K562 (cell line): ENCODE measurements at regions not wholly inside any gene's neighbourhood (a gene's known extent, or its start where the extent isn't known, plus 50 kb on each side); places are given as distances from the start of the nearest gene placed in this dataset.

Experiments
- ELF2 ChIP-seq: fragments of 250-450 bp; sonication (Bioruptor Pico); IDR thresholded peaks from 2 replicates; pipeline ENCODE4 v1.5.0; 2021; ENCODE audit warnings: mild to moderate bottlenecking
- ETV6 ChIP-seq, 3 experiments: fragments of 150-350 bp in 1 of 3; sonication (generic) in 1 of 3; formaldehyde crosslinking in 1 of 3; IDR thresholded peaks; 2 replicates each; pipeline versions ENCODE4 v1.6.1 to v1.8.0; 2014 to 2022; ENCODE audit warnings: borderline replicate concordance in 2 of 3, low read depth in 2 of 3, antibody characterized with exemption in 1 of 3, low read length in 1 of 3, mild to moderate bottlenecking in 1 of 3, missing genetic modification reagents in 1 of 3
- MEF2D ChIP-seq: conservative IDR thresholded peaks from 2 replicates; pipeline ENCODE4 v1.6.1; 2016; ENCODE audit warnings: low read depth, missing genetic modification characterization, missing compliant biosample characterization
- TAF1 ChIP-seq: IDR thresholded peaks from 2 replicates; pipeline ENCODE4 v1.6.1; 2011; ENCODE audit warnings: mild to moderate bottlenecking, low read length, moderate library complexity; ENCODE audit not compliant: insufficient read depth, control insufficient read depth, severe bottlenecking; ENCODE audit errors: extremely low read depth
- ZFP36 ChIP-seq: fragments of 150-350 bp; IDR thresholded peaks from 2 replicates; pipeline ENCODE4 v1.6.1; 2018; ENCODE audit warnings: low read length, low read depth; ENCODE audit not compliant: partially characterized antibody
- TF ChIP-seq, protein P1 (sequence below): fragments of 250-450 bp; sonication (Bioruptor Pico); IDR thresholded peaks from 2 replicates; pipeline ENCODE4 v1.8.0; 2021; ENCODE audit warnings: moderate library complexity, mild to moderate bottlenecking, inconsistent platforms

DNA sequence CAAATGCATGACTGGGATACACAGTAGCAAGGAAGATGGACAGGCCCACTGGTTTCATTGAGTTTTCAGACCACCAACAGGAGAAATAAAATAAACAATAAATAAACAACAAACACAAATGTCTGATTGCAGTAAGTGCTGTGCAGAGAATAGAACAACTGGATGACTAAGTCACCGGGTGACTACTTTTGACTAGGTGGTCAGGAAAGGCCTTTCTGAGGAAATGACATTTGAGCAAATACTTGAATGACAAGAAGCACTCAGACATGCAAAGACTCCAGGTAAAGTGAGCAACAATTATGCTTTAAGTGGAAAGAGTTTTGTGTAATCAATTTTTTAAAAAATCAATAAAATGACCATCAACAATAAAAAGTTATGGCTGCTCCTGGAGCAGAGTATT lies 137.7 kb downstream of the BTC start:
- TF ChIP-seq ZFP36 (no peak), TAF1 (no peak), ELF2 (CRISPR knock-in tag) (no peak), ETV6 (IDR thresholded peaks at IDR 0.05; ENCODE audit: borderline replicate concordance in 1 of 2, low read depth in 2 of 2, low read length in 1 of 2) (no peak), ETV6 (CRISPR knock-in tag; IDR thresholded peaks at IDR 0.05; ENCODE audit: borderline replicate concordance) (no peak), MEF2D (no peak)
- TF ChIP-seq, protein P1, sequence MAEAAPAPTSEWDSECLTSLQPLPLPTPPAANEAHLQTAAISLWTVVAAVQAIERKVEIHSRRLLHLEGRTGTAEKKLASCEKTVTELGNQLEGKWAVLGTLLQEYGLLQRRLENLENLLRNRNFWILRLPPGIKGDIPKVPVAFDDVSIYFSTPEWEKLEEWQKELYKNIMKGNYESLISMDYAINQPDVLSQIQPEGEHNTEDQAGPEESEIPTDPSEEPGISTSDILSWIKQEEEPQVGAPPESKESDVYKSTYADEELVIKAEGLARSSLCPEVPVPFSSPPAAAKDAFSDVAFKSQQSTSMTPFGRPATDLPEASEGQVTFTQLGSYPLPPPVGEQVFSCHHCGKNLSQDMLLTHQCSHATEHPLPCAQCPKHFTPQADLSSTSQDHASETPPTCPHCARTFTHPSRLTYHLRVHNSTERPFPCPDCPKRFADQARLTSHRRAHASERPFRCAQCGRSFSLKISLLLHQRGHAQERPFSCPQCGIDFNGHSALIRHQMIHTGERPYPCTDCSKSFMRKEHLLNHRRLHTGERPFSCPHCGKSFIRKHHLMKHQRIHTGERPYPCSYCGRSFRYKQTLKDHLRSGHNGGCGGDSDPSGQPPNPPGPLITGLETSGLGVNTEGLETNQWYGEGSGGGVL (CRISPR knock-in tag): no peak
